SK-N-SH (cell line): ENCODE measurements at regions not wholly inside any gene's neighbourhood (a gene's known extent, or its start where the extent isn't known, plus 50 kb on each side); places are given as distances from the start of the nearest gene placed in this dataset.

Experiments used
- CTCF ChIA-PET: fragments of 300-600, 350-600 bp; formaldehyde crosslinking; extraction: SDS; loops from one replicate; lab custom pipeline; 2021; lab: Yijun Ruan, JAX
- POLR2A ChIA-PET: fragments of 350-600 bp; sonication (Branson Sonifier 250); formaldehyde crosslinking; extraction: SDS; loops from one replicate; lab custom pipeline; 2020; ENCODE audit warnings: antibody characterized with exemption, inconsistent platforms; lab: Yijun Ruan, JAX
- DNase-seq: peaks from one replicate; pipeline ENCODE4 v3.0.0; 2012
- H2AFZ ChIP-seq: fragments of 200-600 bp; sonication (generic); 2 replicates; pipeline ENCODE4 v1.8.1; 2016; ENCODE audit warnings: antibody characterized with exemption, mild to moderate bottlenecking, low read depth
- H3F3A ChIP-seq: fragments of 200-600 bp; sonication (generic); replicated peaks from 2 replicates; pipeline ENCODE3; 2016; ENCODE audit warnings: antibody characterized with exemption, mild to moderate bottlenecking; ENCODE audit not compliant: insufficient read depth
- H3K27ac ChIP-seq, 2 experiments: fragments of 200-500 bp in 1 of 2; fragments of 200-600 bp in 1 of 2; sonication (Bioruptor generic) in 1 of 2; sonication (generic), shearing (Covaris generic) in 1 of 2; 2 replicates each; pipeline versions ENCODE4 v1.5.1 to v1.6.1; 2014 to 2016; ENCODE audit warnings: low read depth in 2 of 2, inconsistent platforms in 1 of 2, low read length in 1 of 2, mild to moderate bottlenecking in 1 of 2, mixed read lengths in 1 of 2
- H3K27me3 ChIP-seq: fragments of 200-600 bp; sonication (generic), shearing (Covaris generic); 2 replicates; pipeline ENCODE4 v1.6.1; 2016; ENCODE audit warnings: mixed run types; ENCODE audit not compliant: insufficient read depth
- H3K36me3 ChIP-seq, 2 experiments: fragments of 200-500 bp in 1 of 2; fragments of 200-600 bp in 1 of 2; sonication (Bioruptor generic) in 1 of 2; sonication (generic) in 1 of 2; replicated peaks in 1 of 2; 2 replicates each; pipeline versions ENCODE3 to v1.5.1; 2014 to 2016; ENCODE audit warnings: low read length in 1 of 2, mild to moderate bottlenecking in 1 of 2; ENCODE audit not compliant: insufficient read depth in 2 of 2, control insufficient read depth in 1 of 2
- H3K4me1 ChIP-seq, 2 experiments: fragments of 200-500 bp in 1 of 2; fragments of 200-600 bp in 1 of 2; sonication (Bioruptor generic) in 1 of 2; sonication (generic), shearing (Covaris generic) in 1 of 2; 2 replicates each; pipeline versions ENCODE4 v1.5.1 to v1.6.1; 2014 to 2016; ENCODE audit warnings: low read depth in 1 of 2, low read length in 1 of 2, mixed run types in 1 of 2; ENCODE audit not compliant: insufficient read depth in 2 of 2, control insufficient read depth in 1 of 2
- H3K4me2 ChIP-seq: fragments of 200-600 bp; sonication (generic), shearing (Covaris generic); 2 replicates; pipeline ENCODE4 v1.6.1; 2017; ENCODE audit warnings: mixed run types
- H3K4me3 ChIP-seq, 2 experiments: fragments of 200-500 bp in 1 of 2; fragments of 200-600 bp in 1 of 2; sonication (Bioruptor generic) in 1 of 2; sonication (generic), shearing (Covaris generic) in 1 of 2; 2 replicates each; pipeline versions ENCODE4 v1.5.1 to v1.8.1; 2014 to 2016; ENCODE audit warnings: low read depth in 2 of 2, inconsistent platforms in 1 of 2, low read length in 1 of 2, mild to moderate bottlenecking in 1 of 2, mixed read lengths in 1 of 2, moderate library complexity in 1 of 2
- H3K79me2 ChIP-seq: fragments of 200-600 bp; sonication (generic); 2 replicates; pipeline ENCODE4 v1.8.1; 2017; ENCODE audit warnings: mild to moderate bottlenecking; ENCODE audit not compliant: insufficient read depth
- H3K9ac ChIP-seq: fragments of 200-600 bp; sonication (generic); 2 replicates; pipeline ENCODE4 v1.6.1; 2017; ENCODE audit warnings: mixed run types
- H3K9me2 ChIP-seq: fragments of 200-600 bp; sonication (generic); 2 replicates; pipeline ENCODE4 v1.6.1; 2017; ENCODE audit warnings: mixed run types
- H3K9me3 ChIP-seq: fragments of 200-600 bp; sonication (generic); 2 replicates; pipeline ENCODE4 v1.6.1; 2017; ENCODE audit warnings: mixed run types, mild to moderate bottlenecking, moderate library complexity
- H4K20me1 ChIP-seq: fragments of 200-600 bp; sonication (generic); 2 replicates; pipeline ENCODE4 v1.6.1; 2017; ENCODE audit warnings: mild to moderate bottlenecking, mixed run types; ENCODE audit not compliant: insufficient read depth
- FOXJ3 ChIP-seq: sonication (generic); formaldehyde crosslinking; IDR thresholded peaks from 2 replicates; pipeline ENCODE4 v1.5.1; 2020; ENCODE audit warnings: mild to moderate bottlenecking, missing genetic modification reagents
- FOXM1 ChIP-seq: IDR thresholded peaks from 2 replicates; pipeline ENCODE4 v1.4.0; 2012; ENCODE audit warnings: low read depth, mild to moderate bottlenecking
- GATA2 ChIP-seq: sonication (generic); formaldehyde crosslinking; IDR thresholded peaks from 2 replicates; pipeline ENCODE4 v1.5.0; 2020; ENCODE audit warnings: mild to moderate bottlenecking, missing genetic modification reagents
- IRF3 ChIP-seq: fragments of 150-350 bp; IDR thresholded peaks from 2 replicates; pipeline ENCODE4 v1.6.1; 2016; ENCODE audit warnings: mild to moderate bottlenecking, low read depth, low read length
- MXI1 ChIP-seq: IDR thresholded peaks from 2 replicates; pipeline ENCODE4 v1.6.1; 2012; ENCODE audit warnings: mild to moderate bottlenecking, low read depth, low read length, improper control_type of control experiment
- NFIC ChIP-seq: IDR thresholded peaks from 2 replicates; pipeline ENCODE4 v1.4.0; 2012; ENCODE audit warnings: borderline replicate concordance
- PBX3 ChIP-seq: IDR thresholded peaks from 2 replicates; pipeline ENCODE4; 2012
- POLR2AphosphoS5 ChIP-seq: IDR thresholded peaks from 2 replicates; pipeline ENCODE4 v1.6.1; 2012; ENCODE audit warnings: low read depth, low read length
- RCOR1 ChIP-seq: fragments of 150-350 bp; IDR thresholded peaks from 2 replicates; pipeline ENCODE4 v1.6.1; 2017; ENCODE audit warnings: antibody characterized with exemption, low read length
- REST ChIP-seq: IDR thresholded peaks from 2 replicates; pipeline ENCODE4 v1.6.1; 2012; ENCODE audit warnings: mild to moderate bottlenecking, low read depth, low read length, moderate library complexity
- RFX5 ChIP-seq: IDR thresholded peaks from 2 replicates; pipeline ENCODE4 v1.6.1; 2012; ENCODE audit warnings: mild to moderate bottlenecking, improper control_type of control experiment, low read length
- SIN3A ChIP-seq: IDR thresholded peaks from 2 replicates; pipeline ENCODE4 v1.6.1; 2012; ENCODE audit warnings: low read depth, mild to moderate bottlenecking, low read length, moderate library complexity, borderline replicate concordance
- TAF1 ChIP-seq: IDR thresholded peaks from 2 replicates; pipeline ENCODE4 v1.6.1; 2012; ENCODE audit warnings: low read depth, mild to moderate bottlenecking, low read length, moderate library complexity, borderline replicate concordance
- TCF12 ChIP-seq: IDR thresholded peaks from 2 replicates; pipeline ENCODE4 v1.4.0; 2012
- TEAD4 ChIP-seq: IDR thresholded peaks from 2 replicates; pipeline ENCODE4 v1.4.0; 2012; ENCODE audit warnings: mild to moderate bottlenecking, borderline replicate concordance; ENCODE audit not compliant: insufficient read depth
- YY1 ChIP-seq: IDR thresholded peaks from 2 replicates; pipeline ENCODE4 v1.4.0; 2012; ENCODE audit warnings: low read depth, mild to moderate bottlenecking
- WGBS: methylation state at CpG from one replicate; pipeline ENCODE4 v1.1.6; 2017; ENCODE audit warnings: low lambda C conversion rate; 5-methylcytosine and 5-hydroxymethylcytosine counted together
- TF ChIP-seq, protein P1 (sequence below): fragments of 150-350 bp; IDR thresholded peaks from 2 replicates; pipeline ENCODE4 v1.6.1; 2017; ENCODE audit warnings: antibody characterized with exemption, low read length, low read depth, borderline replicate concordance
- TF ChIP-seq, protein P2 (sequence below): fragments of 200-600 bp; sonication (generic); IDR thresholded peaks from 2 replicates; pipeline ENCODE4 v1.6.1; 2017; ENCODE audit warnings: antibody characterized with exemption, mild to moderate bottlenecking, moderate library complexity

GRCh38 chr5:174352681-174353080 is 307.2 kb downstream of the NSG2 start:
- no peak for DNase-seq

More at GRCh38 chr5:174352681-174353080, 307.2 kb downstream of the NSG2 start:
- H2AFZ ChIP-seq: no peak overlapping the region
- no peaks in the 10 kb centered on the region for H3K79me2 ChIP-seq
- no peaks in the 10 kb centered on the region for H3K9me2 ChIP-seq
- H3K9me3 ChIP-seq: no peaks in the 10 kb centered on the region
- H3K4me3 ChIP-seq: no peak overlapping the region
- CTCF ChIA-PET: interaction anchor here (0.6 to 2.6 kb wide), 5 partner anchors 9 to 306 kb away, joined by 3 to 9 read pairs (median 3); no protein-coding TSS in a partner anchor
- H3K27ac ChIP-seq: peak overlapping the region in 1 of 2 experiments; percentile 24; a peak in 1 of 4 replicates
- POLR2A ChIA-PET: no interaction called here
- H4K20me1 ChIP-seq: no peaks in the 10 kb centered on the region
- WGBS: 56% methylated on average over 4 of the region's 4 CpGs
- no peak overlapping the region for H3K9ac ChIP-seq
- H3F3A ChIP-seq: peaks cover 19% of the 10 kb centered on the region
- TF ChIP-seq RCOR1 (no peak), FOXM1 (no peak), TCF12 (no peak), RFX5 (no peak), PBX3 (no peak), REST (no peak), FOXJ3 (CRISPR knock-in tag) (no peak), YY1 (no peak), TEAD4 (no peak), SIN3A (no peak), TAF1 (no peak), NFIC (no peak), MXI1 (no peak), IRF3 (no peak), POLR2AphosphoS5 (no peak), GATA2 (CRISPR knock-in tag) (no peak)
- TF ChIP-seq, protein P1, sequence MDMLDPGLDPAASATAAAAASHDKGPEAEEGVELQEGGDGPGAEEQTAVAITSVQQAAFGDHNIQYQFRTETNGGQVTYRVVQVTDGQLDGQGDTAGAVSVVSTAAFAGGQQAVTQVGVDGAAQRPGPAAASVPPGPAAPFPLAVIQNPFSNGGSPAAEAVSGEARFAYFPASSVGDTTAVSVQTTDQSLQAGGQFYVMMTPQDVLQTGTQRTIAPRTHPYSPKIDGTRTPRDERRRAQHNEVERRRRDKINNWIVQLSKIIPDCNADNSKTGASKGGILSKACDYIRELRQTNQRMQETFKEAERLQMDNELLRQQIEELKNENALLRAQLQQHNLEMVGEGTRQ: no peak
- TF ChIP-seq, protein P2, sequence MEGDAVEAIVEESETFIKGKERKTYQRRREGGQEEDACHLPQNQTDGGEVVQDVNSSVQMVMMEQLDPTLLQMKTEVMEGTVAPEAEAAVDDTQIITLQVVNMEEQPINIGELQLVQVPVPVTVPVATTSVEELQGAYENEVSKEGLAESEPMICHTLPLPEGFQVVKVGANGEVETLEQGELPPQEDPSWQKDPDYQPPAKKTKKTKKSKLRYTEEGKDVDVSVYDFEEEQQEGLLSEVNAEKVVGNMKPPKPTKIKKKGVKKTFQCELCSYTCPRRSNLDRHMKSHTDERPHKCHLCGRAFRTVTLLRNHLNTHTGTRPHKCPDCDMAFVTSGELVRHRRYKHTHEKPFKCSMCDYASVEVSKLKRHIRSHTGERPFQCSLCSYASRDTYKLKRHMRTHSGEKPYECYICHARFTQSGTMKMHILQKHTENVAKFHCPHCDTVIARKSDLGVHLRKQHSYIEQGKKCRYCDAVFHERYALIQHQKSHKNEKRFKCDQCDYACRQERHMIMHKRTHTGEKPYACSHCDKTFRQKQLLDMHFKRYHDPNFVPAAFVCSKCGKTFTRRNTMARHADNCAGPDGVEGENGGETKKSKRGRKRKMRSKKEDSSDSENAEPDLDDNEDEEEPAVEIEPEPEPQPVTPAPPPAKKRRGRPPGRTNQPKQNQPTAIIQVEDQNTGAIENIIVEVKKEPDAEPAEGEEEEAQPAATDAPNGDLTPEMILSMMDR: no peak
- H3K27me3 ChIP-seq: no peaks in the 10 kb centered on the region
- H3K4me1 ChIP-seq: peaks cover 0 to 6% of the 10 kb centered on the region in 2 experiments; a peak in 2 of 4 replicates
- no peaks in the 10 kb centered on the region for H3K36me3 ChIP-seq
- no peak overlapping the region for H3K4me2 ChIP-seq
